ENCODE measurements at regions not wholly inside any gene's neighbourhood (a gene's known extent, or its start where the extent isn't known, plus 50 kb on each side); places are given as distances from the start of the nearest gene placed in this dataset.
"Not testable (repeated sequence)": the region's sequence is repeated elsewhere in the genome, so short reads cannot be mapped to it uniquely, and the experiment has no call there.

GRCh38 chr2:238763471-238763995, 84.4 kb upstream of the TWIST2 start:
- no peak for DNase-seq

GRCh38 chr2:238765590-238765989, 82.3 kb upstream of the TWIST2 start:
- DNase-seq, result no peak

GRCh38 chr2:238771218-238771617, 76.7 kb upstream of the TWIST2 start:
- DNase-seq, result no peak

GRCh38 chr2:238771639-238772038, 76.2 kb upstream of the TWIST2 start:
- no peak for DNase-seq

GRCh38 chr2:238772635-238773297, 75.1 kb upstream of the TWIST2 start:
- DNase-seq, result no peak

GRCh38 chr2:238773472-238773871, 74.4 kb upstream of the TWIST2 start:
- no peak for DNase-seq

GRCh38 chr2:238774071-238774470, 73.8 kb upstream of the TWIST2 start:
- DNase-seq, result no peak

- no peak for DNase-seq
Measured at GRCh38 chr2:238774980-238775509, 72.8 kb upstream of the TWIST2 start.

- no peak for DNase-seq
Measured at GRCh38 chr2:238775591-238775990, 72.3 kb upstream of the TWIST2 start.

GRCh38 chr2:238776003-238776760, 71.7 kb upstream of the TWIST2 start:
- DNase-seq, result no peak

- DNase-seq, result not testable (repeated sequence)
Measured at GRCh38 chr2:238776761-238777046, 71.2 kb upstream of the TWIST2 start.

GRCh38 chr2:238777369-238778067, 70.4 kb upstream of the TWIST2 start:
- no peak for DNase-seq

- DNase-seq, result peak; percentile 56
Measured at GRCh38 chr2:238784671-238785527, 63.0 kb upstream of the TWIST2 start.

GRCh38 chr2:238785528-238785860, 62.4 kb upstream of the TWIST2 start:
- no peak for DNase-seq

GRCh38 chr2:238786379-238786778, 61.5 kb upstream of the TWIST2 start:
- no peak for DNase-seq

GRCh38 chr2:238786792-238787490, 60.9 kb upstream of the TWIST2 start:
- DNase-seq, result no peak

GRCh38 chr2:238787501-238787900, 60.4 kb upstream of the TWIST2 start:
- no peak for DNase-seq

- no peak for DNase-seq
Measured at GRCh38 chr2:238789317-238789806, 58.5 kb upstream of the TWIST2 start.

GRCh38 chr2:238790126-238790832, 57.6 kb upstream of the TWIST2 start:
- no peak for DNase-seq

GRCh38 chr2:238790833-238791230, 57.1 kb upstream of the TWIST2 start:
- no peak for DNase-seq

GRCh38 chr2:238791354-238791753, 56.5 kb upstream of the TWIST2 start:
- no peak for DNase-seq

Data from activated CD4-positive, alpha-beta T cell treated with anti-CD3 and anti-CD28 coated beads, Interleukin-2, amount 50 U/mL, for 1 hour (primary cell).